ENCODE measurements at regions not wholly inside any gene's neighbourhood (a gene's known extent, or its start where the extent isn't known, plus 50 kb on each side); places are given as distances from the start of the nearest gene placed in this dataset.
"Not testable (repeated sequence)": the region's sequence is repeated elsewhere in the genome, so short reads cannot be mapped to it uniquely, and the experiment has no call there.

GRCh38 chr3:139182143-139182542 is 137.5 kb upstream of the PRR23C start:
- no peak overlapping the region for H3K4me3 Mint-ChIP-seq
- peaks cover 11% of the 10 kb centered on the region for H3K27me3 Mint-ChIP-seq (ENCODE audit: low read depth)
- TF ChIP-seq, protein P1, sequence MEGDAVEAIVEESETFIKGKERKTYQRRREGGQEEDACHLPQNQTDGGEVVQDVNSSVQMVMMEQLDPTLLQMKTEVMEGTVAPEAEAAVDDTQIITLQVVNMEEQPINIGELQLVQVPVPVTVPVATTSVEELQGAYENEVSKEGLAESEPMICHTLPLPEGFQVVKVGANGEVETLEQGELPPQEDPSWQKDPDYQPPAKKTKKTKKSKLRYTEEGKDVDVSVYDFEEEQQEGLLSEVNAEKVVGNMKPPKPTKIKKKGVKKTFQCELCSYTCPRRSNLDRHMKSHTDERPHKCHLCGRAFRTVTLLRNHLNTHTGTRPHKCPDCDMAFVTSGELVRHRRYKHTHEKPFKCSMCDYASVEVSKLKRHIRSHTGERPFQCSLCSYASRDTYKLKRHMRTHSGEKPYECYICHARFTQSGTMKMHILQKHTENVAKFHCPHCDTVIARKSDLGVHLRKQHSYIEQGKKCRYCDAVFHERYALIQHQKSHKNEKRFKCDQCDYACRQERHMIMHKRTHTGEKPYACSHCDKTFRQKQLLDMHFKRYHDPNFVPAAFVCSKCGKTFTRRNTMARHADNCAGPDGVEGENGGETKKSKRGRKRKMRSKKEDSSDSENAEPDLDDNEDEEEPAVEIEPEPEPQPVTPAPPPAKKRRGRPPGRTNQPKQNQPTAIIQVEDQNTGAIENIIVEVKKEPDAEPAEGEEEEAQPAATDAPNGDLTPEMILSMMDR (IDR thresholded peaks at IDR 0.05; ENCODE audit: unreplicated experiment) = no peak
- H3K4me1 Mint-ChIP-seq = peaks cover 19% of the 10 kb centered on the region
- no peak for DNase-seq (ENCODE audit: low spot score in 2 of 2, unreplicated experiment in 2 of 2)
- H3K27ac Mint-ChIP-seq = no peak overlapping the region
- no peaks in the 10 kb centered on the region for H3K36me3 Mint-ChIP-seq
- peaks cover 11% of the 10 kb centered on the region for H3K9me3 Mint-ChIP-seq

- TF ChIP-seq, protein P1 (IDR thresholded peaks at IDR 0.05; ENCODE audit: unreplicated experiment) = no peak
- Mint-ChIP-seq H3K27ac (no peak overlapping the region), H3K9me3 (peaks cover 11% of the 10 kb centered on the region), H3K36me3 (no peaks in the 10 kb centered on the region), H3K27me3 (ENCODE audit: low read depth) (peaks cover 8% of the 10 kb centered on the region), H3K4me3 (no peak overlapping the region), H3K4me1 (peaks cover 23% of the 10 kb centered on the region)
- DNase-seq (ENCODE audit: low spot score in 2 of 2, unreplicated experiment in 2 of 2) = no peak
Observed at GRCh38 chr3:139182598-139182997, 137.9 kb upstream of the PRR23C start.

DNA sequence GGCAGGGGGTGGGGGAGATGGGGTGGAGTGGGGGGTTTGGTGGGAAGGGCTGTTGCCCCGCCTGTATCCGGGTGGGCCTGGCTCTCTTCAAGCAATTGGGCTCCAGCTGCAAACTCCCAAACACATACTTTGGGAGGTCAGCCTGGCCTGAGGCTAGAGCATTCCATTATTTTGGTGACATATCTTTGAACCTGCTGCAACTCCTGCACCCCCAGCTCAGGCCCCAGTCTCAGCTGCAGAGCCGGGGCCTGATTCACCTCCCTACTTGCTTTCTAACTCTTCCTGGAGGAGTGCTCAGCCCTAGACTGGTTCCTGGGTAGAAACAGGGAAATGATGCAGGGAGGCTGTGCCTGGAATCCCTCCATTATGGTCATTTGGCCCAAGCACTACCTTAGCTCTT is 140.8 kb upstream of the PRR23C start:
- TF ChIP-seq, protein P1 (IDR thresholded peaks at IDR 0.05; ENCODE audit: unreplicated experiment) = no peak
- Mint-ChIP-seq H3K27ac (peak overlapping the region; percentile 53), H3K4me1 (peaks cover 30% of the 10 kb centered on the region), H3K36me3 (no peaks in the 10 kb centered on the region), H3K9me3 (peaks cover 5% of the 10 kb centered on the region), H3K4me3 (no peak overlapping the region), H3K27me3 (ENCODE audit: low read depth) (no peaks in the 10 kb centered on the region)
- no peak for DNase-seq (ENCODE audit: low spot score in 2 of 2, unreplicated experiment in 2 of 2)

- TF ChIP-seq, protein P1 (IDR thresholded peaks at IDR 0.05; ENCODE audit: unreplicated experiment) = no peak
- Mint-ChIP-seq H3K4me3 (no peak overlapping the region), H3K36me3 (no peaks in the 10 kb centered on the region), H3K4me1 (peaks cover 30% of the 10 kb centered on the region), H3K9me3 (no peaks in the 10 kb centered on the region), H3K27me3 (ENCODE audit: low read depth) (no peaks in the 10 kb centered on the region), H3K27ac (peak overlapping the region; percentile 41)
- no peak for DNase-seq (ENCODE audit: low spot score in 2 of 2, unreplicated experiment in 2 of 2)
Observed at GRCh38 chr3:139187154-139187553, 142.5 kb upstream of the PRR23C start.

- TF ChIP-seq, protein P1 (IDR thresholded peaks at IDR 0.05; ENCODE audit: unreplicated experiment) = no peak
- Mint-ChIP-seq H3K27ac (peak overlapping the region; percentile 41), H3K9me3 (no peaks in the 10 kb centered on the region), H3K4me3 (no peak overlapping the region), H3K27me3 (ENCODE audit: low read depth) (no peaks in the 10 kb centered on the region), H3K4me1 (peaks cover 30% of the 10 kb centered on the region), H3K36me3 (no peaks in the 10 kb centered on the region)
- DNase-seq (ENCODE audit: low spot score in 2 of 2, unreplicated experiment in 2 of 2) = no peak
Observed at GRCh38 chr3:139187648-139188047, 143.0 kb upstream of the PRR23C start.

- H3K4me1 Mint-ChIP-seq = peaks cover 30% of the 10 kb centered on the region
- no peak overlapping the region for H3K27ac Mint-ChIP-seq
- TF ChIP-seq, protein P1 (IDR thresholded peaks at IDR 0.05; ENCODE audit: unreplicated experiment) = no peak
- peaks cover 2% of the 10 kb centered on the region for H3K27me3 Mint-ChIP-seq (ENCODE audit: low read depth)
- H3K9me3 Mint-ChIP-seq = peaks cover 5% of the 10 kb centered on the region
- H3K36me3 Mint-ChIP-seq = no peaks in the 10 kb centered on the region
- H3K4me3 Mint-ChIP-seq = no peak overlapping the region
- DNase-seq (ENCODE audit: low spot score in 2 of 2, unreplicated experiment in 2 of 2) = no peak
Observed at GRCh38 chr3:139189943-139190342, 145.3 kb upstream of the PRR23C start.

DNA sequence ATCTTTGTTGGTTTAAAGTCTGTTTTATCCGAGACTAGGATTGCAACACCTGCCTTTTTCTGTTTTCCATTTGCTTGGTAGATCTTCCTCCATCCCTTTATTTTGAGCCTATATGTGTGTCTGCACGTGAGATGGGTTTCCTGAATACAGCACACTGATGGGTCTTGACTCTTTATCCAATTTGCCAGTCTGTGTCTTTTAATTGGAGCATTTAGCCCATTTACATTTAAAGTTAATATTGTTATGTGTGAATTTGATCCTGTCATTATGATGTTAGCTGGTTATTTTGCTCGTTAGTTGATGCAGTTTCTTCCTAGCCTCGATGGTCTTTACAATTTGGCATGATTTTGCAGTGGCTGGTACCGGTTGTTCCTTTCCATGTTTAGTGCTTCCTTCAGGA is 149.4 kb upstream of the MRPS22 start:
- H3K36me3 Mint-ChIP-seq; H3K27ac Mint-ChIP-seq; DNase-seq (ENCODE audit: low spot score in 2 of 2, unreplicated experiment in 2 of 2); H3K4me1 Mint-ChIP-seq; H3K4me3 Mint-ChIP-seq; H3K27me3 Mint-ChIP-seq (ENCODE audit: low read depth): not testable (repeated sequence)
- peaks cover 25% of the 10 kb centered on the region for H3K9me3 Mint-ChIP-seq

GRCh38 chr3:139196146-139196545 is 147.7 kb upstream of the MRPS22 start:
- H3K9me3 Mint-ChIP-seq = peaks cover 25% of the 10 kb centered on the region
- not testable (repeated sequence) for H3K27me3 Mint-ChIP-seq (ENCODE audit: low read depth); H3K27ac Mint-ChIP-seq; DNase-seq (ENCODE audit: low spot score in 2 of 2, unreplicated experiment in 2 of 2); H3K4me3 Mint-ChIP-seq; H3K36me3 Mint-ChIP-seq
- H3K4me1 Mint-ChIP-seq = peaks cover 12% of the 10 kb centered on the region

All from mesothelial cell of epicardium (in vitro differentiated cells).